PC-3 (cell line): ENCODE measurements at regions not wholly inside any gene's neighbourhood (a gene's known extent, or its start where the extent isn't known, plus 50 kb on each side); places are given as distances from the start of the nearest gene placed in this dataset.

ENCODE experiments used
- CTCF ChIP-seq: fragments of 300-600 bp; sonication (generic); conservative IDR thresholded peaks from 2 replicates; pipeline ENCODE4 v1.5.1; 2017; ENCODE audit warnings: antibody characterized with exemption, low read depth, mild to moderate bottlenecking, low read length
- EZH2 ChIP-seq: fragments of 300-600 bp; sonication (generic); IDR thresholded peaks from one replicate; pipeline ENCODE4 v1.6.1; 2017; ENCODE audit warnings: antibody characterized with exemption, mild to moderate bottlenecking, low read length; ENCODE audit not compliant: unreplicated experiment

GRCh38 chr10:28948046-28948445, 270.7 kb downstream of the BAMBI start:
- no peak for TF ChIP-seq CTCF
- TF ChIP-seq EZH2, result no peak
